Body of pancreas (tissue), 4 donors: ENCODE measurements at regions not wholly inside any gene's neighbourhood (a gene's known extent, or its start where the extent isn't known, plus 50 kb on each side); places are given as distances from the start of the nearest gene placed in this dataset.

Source experiments
- POLR2A ChIP-seq, 3 donors: fragments of 450-650 bp; IDR thresholded peaks; one replicate each; pipeline ENCODE4 v1.6.1; 2016; ENCODE audit warnings: antibody characterized with exemption in 3 of 3, mild to moderate bottlenecking in 2 of 3
- TF ChIP-seq, protein P1 (sequence below), 7 experiments: fragments of 450-650 bp in 4 of 7; fragments of 200-600 bp in 3 of 7; sonication (generic) in 3 of 7; IDR thresholded peaks; one replicate each; pipeline ENCODE4 v1.5.1; 2016 to 2019; ENCODE audit warnings: antibody characterized with exemption in 7 of 7

DNA sequence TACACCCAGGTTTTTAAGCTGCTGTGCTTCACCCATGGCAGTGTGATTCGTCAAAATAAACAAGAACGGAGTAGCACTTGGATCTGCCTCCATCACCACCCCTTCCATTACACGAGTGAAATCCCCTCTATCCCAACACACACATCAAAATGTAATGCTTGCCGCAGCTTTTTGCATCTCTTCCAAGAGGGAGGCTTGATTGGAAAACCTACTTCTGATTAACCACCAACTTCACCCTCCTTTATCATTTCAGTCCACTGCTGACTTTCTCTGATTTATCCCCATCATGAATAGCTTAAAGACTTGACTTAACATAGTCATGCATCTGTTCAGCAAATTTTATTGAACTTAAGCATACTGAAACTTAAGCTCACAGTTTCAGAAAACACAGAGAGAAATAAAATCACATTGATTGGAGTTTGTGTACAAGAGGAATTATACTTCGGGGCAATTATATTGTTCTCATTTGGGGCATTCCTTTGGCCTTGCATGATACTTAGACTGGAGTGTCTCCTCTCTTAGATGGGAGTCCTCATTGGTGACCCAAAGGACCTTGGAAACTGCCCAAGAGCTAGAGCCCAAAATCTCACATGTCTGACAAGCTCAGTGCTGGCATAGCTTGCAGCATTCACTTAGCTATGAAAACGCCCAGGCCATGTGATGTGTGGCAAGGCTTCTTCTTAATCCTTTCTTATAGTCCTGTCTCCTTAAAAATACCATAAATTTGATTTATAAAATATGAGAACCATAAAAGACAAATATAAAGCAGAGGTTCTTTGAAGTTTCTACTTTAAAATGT lies 124.3 kb upstream of the UMPS start:
- TF ChIP-seq, protein P1, sequence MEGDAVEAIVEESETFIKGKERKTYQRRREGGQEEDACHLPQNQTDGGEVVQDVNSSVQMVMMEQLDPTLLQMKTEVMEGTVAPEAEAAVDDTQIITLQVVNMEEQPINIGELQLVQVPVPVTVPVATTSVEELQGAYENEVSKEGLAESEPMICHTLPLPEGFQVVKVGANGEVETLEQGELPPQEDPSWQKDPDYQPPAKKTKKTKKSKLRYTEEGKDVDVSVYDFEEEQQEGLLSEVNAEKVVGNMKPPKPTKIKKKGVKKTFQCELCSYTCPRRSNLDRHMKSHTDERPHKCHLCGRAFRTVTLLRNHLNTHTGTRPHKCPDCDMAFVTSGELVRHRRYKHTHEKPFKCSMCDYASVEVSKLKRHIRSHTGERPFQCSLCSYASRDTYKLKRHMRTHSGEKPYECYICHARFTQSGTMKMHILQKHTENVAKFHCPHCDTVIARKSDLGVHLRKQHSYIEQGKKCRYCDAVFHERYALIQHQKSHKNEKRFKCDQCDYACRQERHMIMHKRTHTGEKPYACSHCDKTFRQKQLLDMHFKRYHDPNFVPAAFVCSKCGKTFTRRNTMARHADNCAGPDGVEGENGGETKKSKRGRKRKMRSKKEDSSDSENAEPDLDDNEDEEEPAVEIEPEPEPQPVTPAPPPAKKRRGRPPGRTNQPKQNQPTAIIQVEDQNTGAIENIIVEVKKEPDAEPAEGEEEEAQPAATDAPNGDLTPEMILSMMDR (IDR thresholded peaks at IDR 0.05), result no peak
- TF ChIP-seq POLR2A (IDR thresholded peaks at IDR 0.05), result no peak
